ENCODE measurements at regions not wholly inside any gene's neighbourhood (a gene's known extent, or its start where the extent isn't known, plus 50 kb on each side); places are given as distances from the start of the nearest gene placed in this dataset.

- no peak overlapping the region for H3K4me3 Mint-ChIP-seq (ENCODE audit: unreplicated experiment)
- no peaks in the 10 kb centered on the region for H3K36me3 Mint-ChIP-seq (ENCODE audit: unreplicated experiment)
- DNase-seq: no peak
- no peaks in the 10 kb centered on the region for H3K4me1 Mint-ChIP-seq (ENCODE audit: low read depth, unreplicated experiment)
- H3K27ac Mint-ChIP-seq (ENCODE audit: unreplicated experiment): no peak overlapping the region
- H3K27me3 Mint-ChIP-seq (ENCODE audit: unreplicated experiment): no peaks in the 10 kb centered on the region
- no peak for TF ChIP-seq CTCF (IDR thresholded peaks at IDR 0.05; ENCODE audit: partially characterized antibody, unreplicated experiment)
- no peaks in the 10 kb centered on the region for H3K9me3 Mint-ChIP-seq (ENCODE audit: unreplicated experiment)
Measured at GRCh38 chr3:187448674-187449073, 80.5 kb downstream of the RTP4 start.

- H3K27ac Mint-ChIP-seq (ENCODE audit: unreplicated experiment): no peak overlapping the region
- H3K9me3 Mint-ChIP-seq (ENCODE audit: unreplicated experiment): no peaks in the 10 kb centered on the region
Measured at GRCh38 chr3:187447737-187448136, 79.6 kb downstream of the RTP4 start.

GRCh38 chr3:187445356-187445755, 77.2 kb downstream of the RTP4 start:
- Mint-ChIP-seq H3K36me3 (ENCODE audit: unreplicated experiment) (no peaks in the 10 kb centered on the region), H3K9me3 (ENCODE audit: unreplicated experiment) (no peaks in the 10 kb centered on the region), H3K27me3 (ENCODE audit: unreplicated experiment) (no peaks in the 10 kb centered on the region), H3K4me3 (ENCODE audit: unreplicated experiment) (no peak overlapping the region), H3K27ac (ENCODE audit: unreplicated experiment) (no peak overlapping the region), H3K4me1 (ENCODE audit: low read depth, unreplicated experiment) (no peaks in the 10 kb centered on the region)
- no peak for TF ChIP-seq CTCF (IDR thresholded peaks at IDR 0.05; ENCODE audit: partially characterized antibody, unreplicated experiment)
- no peak for DNase-seq

More at GRCh38 chr3:187447737-187448136, 79.6 kb downstream of the RTP4 start:
- Mint-ChIP-seq H3K27me3 (ENCODE audit: unreplicated experiment) (no peaks in the 10 kb centered on the region), H3K36me3 (ENCODE audit: unreplicated experiment) (no peaks in the 10 kb centered on the region), H3K4me3 (ENCODE audit: unreplicated experiment) (no peak overlapping the region), H3K4me1 (ENCODE audit: low read depth, unreplicated experiment) (no peaks in the 10 kb centered on the region)
- DNase-seq: no peak
- TF ChIP-seq CTCF (IDR thresholded peaks at IDR 0.05; ENCODE audit: partially characterized antibody, unreplicated experiment): no peak

GRCh38 chr3:187434524-187434923, 66.3 kb downstream of the RTP4 start:
- TF ChIP-seq CTCF (IDR thresholded peaks at IDR 0.05; ENCODE audit: partially characterized antibody, unreplicated experiment): no peak
- H3K27ac Mint-ChIP-seq (ENCODE audit: unreplicated experiment): no peak overlapping the region

GRCh38 chr3:187430576-187430975, 62.4 kb downstream of the RTP4 start:
- no peak for DNase-seq

More at GRCh38 chr3:187434524-187434923, 66.3 kb downstream of the RTP4 start:
- DNase-seq: no peak
- Mint-ChIP-seq H3K27me3 (ENCODE audit: unreplicated experiment) (peaks cover 3% of the 10 kb centered on the region), H3K4me1 (ENCODE audit: low read depth, unreplicated experiment) (no peaks in the 10 kb centered on the region), H3K9me3 (ENCODE audit: unreplicated experiment) (no peaks in the 10 kb centered on the region), H3K4me3 (ENCODE audit: unreplicated experiment) (no peak overlapping the region), H3K36me3 (ENCODE audit: unreplicated experiment) (no peaks in the 10 kb centered on the region)

More at GRCh38 chr3:187430576-187430975, 62.4 kb downstream of the RTP4 start:
- Mint-ChIP-seq H3K27ac (ENCODE audit: unreplicated experiment) (no peak overlapping the region), H3K36me3 (ENCODE audit: unreplicated experiment) (no peaks in the 10 kb centered on the region), H3K4me3 (ENCODE audit: unreplicated experiment) (no peak overlapping the region), H3K27me3 (ENCODE audit: unreplicated experiment) (peaks cover 2% of the 10 kb centered on the region), H3K9me3 (ENCODE audit: unreplicated experiment) (no peaks in the 10 kb centered on the region), H3K4me1 (ENCODE audit: low read depth, unreplicated experiment) (no peaks in the 10 kb centered on the region)
- TF ChIP-seq CTCF (IDR thresholded peaks at IDR 0.05; ENCODE audit: partially characterized antibody, unreplicated experiment): peak; percentile 20
